NCI-H2227 (cell line): ENCODE measurements at regions not wholly inside any gene's neighbourhood (a gene's known extent, or its start where the extent isn't known, plus 50 kb on each side); places are given as distances from the start of the nearest gene placed in this dataset.
"Not testable (repeated sequence)": the region's sequence is repeated elsewhere in the genome, so short reads cannot be mapped to it uniquely, and the experiment has no call there.

Source experiments
- DNase-seq: peaks from one replicate; lab custom pipeline; 2025; ENCODE audit not compliant: unreplicated experiment; lab: John Stamatoyannopoulos, UW

DNA sequence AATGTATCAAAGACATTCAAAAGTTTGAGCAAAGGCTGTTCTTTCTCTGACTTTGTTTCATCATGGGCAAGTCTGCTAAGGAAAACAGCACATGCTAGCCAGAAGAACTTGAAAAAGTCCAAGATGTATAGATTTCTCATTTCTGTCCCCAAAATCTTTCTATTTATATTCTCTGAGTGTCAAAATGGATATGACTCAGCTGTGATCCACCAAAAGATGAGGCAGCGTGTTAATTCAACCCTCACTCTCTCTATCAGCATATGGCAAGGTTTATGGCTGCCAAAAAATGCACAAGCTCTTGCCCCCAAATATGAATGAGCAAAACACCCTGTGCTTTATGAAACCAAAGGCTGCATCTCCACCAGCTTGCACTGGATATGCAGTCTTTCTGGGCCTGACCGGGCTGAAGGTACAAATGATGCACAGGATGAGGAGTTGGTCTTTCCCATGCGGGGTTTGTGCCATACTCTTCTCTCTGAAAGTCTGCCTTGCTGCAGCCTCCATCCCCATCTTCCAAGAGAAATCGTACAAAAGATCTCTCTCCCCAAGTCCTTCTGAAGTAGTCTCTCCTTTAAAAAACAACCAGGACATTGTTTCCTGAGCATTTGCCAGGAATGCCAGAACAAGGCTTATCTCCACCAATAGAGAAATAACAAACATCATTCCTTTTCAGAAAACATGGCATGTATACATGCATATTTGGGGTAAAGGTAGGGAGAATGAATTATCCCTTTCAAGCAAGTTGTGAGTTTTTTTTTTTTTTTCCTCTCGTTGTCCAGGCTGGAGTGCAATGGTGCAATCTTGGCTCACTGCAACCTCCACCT lies 203.4 kb downstream of the TMX1 start:
- DNase-seq = no peak

DNA sequence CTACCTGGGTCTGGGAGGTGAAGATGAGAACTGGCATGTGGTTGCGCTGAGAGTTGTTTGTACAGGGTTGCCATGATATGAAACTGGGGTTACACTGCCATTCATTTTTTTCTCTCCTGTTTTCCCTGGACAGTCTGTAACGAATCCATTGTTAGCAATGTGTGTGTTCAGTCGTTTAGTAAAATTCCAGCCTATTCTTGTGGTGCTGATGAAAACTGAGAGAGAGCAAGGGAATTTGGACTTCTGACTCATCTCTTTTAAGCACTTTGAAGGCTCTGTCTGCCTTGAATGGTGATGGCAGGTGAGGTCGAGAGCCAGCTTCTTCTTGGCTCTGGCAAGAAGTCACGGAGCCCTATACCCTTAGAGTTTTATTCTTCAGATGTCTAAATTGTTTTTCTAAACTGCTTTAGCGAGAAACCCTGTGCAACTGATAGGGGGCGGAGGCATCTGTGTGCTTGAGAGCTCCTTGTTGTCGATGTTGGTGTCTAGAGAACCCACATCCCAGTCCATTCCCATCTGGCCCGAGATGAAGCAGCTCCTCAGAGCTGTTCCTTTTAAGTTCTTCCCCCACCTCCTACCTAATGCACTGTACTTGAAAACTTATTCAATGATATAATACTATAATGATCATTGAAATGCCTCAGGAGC lies 204.4 kb downstream of the TMX1 start:
- no peak for DNase-seq

DNA sequence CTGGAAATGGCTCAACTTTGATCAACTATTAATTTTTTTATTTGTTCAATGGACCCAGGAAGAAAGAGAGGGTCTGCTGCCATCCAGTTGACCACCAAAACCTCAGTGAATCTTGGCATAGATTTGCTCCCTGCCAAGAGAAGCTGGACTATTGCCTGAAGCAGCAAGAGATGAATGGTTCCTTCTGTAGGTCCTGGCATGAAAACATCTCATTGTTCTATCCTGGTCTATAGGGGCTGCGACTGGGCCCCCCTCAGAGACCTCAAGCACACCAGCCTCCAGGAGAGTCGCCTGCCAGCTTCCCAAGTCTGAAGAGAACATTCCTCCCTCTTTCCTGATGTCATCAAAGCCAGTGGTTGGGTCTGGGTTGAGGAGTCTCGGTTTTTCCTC lies 204.9 kb downstream of the TMX1 start:
- DNase-seq = no peak

DNA sequence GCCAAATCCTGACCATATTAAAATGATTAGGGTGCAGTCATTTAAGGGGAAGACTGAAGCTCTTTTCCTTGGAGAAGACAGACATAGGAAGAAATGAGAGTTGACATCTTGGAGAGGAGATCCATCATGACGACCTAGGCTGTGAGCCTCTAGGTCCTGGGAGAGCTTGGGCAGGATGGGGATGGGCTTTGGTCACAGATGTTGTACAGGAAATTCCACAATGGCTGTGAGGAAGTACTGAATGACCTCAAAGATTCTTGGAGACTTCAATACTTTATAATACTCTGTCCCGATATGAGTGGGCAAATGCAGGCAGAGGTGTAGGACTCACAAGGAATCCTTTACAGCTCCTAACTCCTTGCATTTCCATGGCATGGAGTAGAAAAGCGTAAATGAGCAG lies 204.9 kb upstream of the FRMD6 start:
- DNase-seq = no peak

DNA sequence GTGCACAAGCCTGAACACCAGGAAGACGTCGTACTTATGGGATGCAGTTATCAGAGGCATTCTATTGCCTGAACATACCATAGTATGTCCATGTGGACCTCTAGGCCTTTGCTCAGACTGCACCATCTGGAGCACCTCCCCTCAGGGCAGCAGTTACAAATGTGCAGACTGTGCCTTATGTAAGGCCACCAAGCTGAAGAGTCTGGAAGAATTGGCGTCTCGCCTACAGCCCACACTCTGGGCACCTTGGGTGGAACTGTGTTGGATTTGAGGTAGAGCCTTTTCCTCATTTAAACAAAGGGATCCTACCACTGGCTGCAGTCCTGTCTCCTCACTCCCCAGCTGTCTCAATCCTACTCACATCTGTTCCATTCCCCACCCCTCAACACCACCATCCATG lies 204.3 kb upstream of the FRMD6 start:
- no peak for DNase-seq

DNA sequence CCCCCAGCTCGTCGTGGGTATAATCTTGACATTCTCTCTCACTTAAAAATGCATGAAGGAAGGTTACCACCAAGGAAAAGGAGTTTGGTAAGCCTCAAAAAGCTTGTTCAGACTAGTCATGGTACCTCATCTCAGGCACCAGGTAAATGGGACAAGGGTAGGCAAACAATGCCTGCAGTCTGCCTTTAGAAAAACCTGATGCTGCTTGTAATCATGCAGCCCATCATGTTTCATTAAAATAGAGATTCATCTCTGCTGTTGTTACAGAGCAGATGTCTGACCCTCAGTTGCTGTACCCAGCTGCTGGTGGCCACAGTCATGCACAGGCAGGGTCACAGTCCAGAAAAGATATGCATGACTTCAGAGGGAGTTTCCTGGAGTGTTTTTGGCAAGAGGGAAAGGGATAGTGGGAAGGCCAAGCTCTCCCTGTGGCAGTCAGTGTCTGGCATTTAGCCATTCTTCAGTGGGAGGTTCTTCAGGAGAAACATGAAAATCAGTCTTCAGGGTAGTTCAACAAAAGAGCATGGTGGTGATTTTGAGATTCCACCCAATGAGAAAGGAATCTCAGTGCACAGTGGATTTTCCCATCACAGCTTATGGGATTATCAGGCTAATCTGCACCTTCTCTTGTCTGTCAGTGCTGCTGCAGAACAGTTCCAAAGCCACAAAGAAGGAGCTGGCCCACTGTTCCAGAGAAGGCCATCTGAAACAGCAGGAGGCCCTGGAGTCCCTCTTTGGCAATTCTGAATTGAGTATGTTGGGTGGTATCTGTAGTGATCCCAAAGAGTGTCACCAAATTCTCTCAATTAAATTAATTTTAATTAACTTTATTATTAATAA lies 202.7 kb upstream of the FRMD6 start:
- no peak for DNase-seq

DNA sequence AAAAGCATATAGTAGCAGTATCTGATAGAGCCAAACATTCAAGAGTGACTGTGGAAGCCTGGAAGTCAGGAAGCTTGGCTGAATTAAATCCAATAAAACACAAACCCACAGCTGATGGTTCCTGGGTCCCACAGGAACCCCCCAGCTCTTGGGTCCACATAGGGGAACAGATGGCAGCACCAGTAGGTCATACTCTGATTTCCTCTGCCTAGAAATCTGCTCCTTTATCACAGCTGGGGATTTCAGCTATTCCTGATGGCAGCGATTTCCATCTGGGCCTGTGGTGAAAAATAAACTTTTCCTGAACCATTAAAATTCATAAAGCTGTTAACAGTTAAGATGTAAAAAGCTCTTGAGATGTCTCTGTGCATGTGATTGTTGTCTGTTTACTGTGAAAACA lies 202.0 kb upstream of the FRMD6 start:
- DNase-seq = no peak

DNA sequence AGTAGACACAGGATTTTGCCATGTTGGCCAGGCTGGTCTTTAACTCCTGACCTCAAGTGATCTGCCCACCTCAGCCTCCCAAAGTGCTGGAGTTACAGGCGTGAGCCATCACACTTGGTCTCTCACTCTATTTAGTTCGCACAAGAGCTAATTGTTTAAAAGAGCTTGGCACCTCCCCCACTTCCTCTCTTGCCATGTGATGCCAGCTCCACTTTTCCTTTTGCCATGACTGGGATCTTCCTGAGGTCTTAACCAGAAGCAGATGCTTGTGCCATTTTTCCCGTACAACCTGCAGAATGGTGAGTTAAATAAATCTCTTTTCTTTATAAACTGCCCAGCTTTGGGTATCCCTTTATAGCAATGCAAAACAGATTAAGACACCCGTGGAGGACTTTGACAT lies 200.1 kb upstream of the FRMD6 start:
- no peak for DNase-seq

DNA sequence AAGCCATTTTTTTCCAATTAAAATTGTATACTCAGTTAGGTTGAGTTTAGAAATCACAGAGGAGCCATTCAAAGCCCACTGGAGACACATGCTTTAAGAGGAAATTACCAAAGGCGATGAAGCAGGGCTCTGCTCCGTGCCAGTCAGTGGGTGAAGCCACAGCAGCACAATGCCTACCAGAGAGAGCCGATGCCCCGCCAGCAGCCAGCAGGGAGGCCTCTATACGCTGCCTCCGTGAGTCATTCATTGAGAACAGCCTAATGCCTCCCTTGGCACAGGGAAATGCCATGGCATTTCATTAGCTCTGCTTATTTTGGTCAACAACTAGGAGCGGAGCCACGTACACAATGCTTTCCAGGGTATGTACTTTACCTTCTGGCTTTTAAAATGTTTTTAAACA lies 197.8 kb upstream of the FRMD6 start:
- DNase-seq = no peak

DNA sequence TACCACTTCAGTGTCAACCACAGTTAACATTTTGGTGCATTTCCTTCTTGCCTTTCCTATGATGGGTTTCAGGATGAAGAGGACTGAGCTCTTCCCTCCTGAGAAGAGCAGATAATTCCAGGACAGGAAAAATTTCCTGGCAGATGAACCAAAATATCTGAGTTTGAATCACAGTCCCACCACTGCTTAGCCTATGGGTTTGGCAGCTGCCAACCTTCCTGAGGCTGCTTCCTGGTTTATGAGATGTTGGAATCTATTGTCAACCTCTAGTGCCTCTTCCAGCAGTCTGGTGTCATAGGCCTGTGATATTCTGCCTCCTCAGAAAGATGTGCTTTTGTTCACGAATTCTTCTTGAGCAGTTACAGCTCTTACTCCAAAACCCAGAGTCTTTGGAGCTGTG lies 197.4 kb upstream of the FRMD6 start:
- DNase-seq = no peak

DNA sequence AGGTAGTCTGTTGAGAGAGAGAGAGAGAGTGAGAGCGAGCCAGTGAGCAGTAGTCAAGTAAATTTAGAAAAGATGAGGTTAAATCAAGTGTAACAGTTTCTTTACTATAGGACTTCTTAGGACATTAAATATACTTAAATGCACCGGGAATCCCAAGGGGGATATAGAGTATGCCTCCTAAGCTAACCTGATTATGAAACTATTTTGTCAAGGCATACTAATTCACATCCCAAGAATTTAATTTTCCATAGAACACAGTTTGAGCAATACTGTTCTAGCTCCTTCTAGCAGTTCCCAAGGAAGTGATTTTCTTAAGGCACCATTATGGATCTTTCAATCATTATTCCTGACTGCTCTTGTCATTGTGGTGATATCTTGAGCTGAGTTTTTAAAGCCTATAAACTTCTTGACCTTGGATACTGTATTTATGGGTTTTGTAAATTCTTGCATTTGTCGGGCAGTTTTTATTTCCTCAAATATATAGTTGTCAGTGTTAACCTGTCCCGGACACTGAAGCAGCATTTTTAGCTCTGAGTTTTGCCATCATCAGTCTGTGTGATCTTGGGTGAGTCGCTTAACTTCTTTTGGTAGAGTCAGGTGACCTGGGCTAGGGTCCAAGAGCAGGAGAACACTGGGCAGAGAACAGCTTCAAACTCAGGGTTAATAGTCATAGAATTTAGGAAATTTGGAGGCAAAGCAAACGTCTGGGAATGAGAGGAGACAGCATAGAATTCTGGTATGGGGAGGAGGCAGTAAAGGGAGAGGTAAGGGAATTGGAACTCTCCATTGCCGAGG lies 196.5 kb upstream of the FRMD6 start:
- DNase-seq = no peak

DNA sequence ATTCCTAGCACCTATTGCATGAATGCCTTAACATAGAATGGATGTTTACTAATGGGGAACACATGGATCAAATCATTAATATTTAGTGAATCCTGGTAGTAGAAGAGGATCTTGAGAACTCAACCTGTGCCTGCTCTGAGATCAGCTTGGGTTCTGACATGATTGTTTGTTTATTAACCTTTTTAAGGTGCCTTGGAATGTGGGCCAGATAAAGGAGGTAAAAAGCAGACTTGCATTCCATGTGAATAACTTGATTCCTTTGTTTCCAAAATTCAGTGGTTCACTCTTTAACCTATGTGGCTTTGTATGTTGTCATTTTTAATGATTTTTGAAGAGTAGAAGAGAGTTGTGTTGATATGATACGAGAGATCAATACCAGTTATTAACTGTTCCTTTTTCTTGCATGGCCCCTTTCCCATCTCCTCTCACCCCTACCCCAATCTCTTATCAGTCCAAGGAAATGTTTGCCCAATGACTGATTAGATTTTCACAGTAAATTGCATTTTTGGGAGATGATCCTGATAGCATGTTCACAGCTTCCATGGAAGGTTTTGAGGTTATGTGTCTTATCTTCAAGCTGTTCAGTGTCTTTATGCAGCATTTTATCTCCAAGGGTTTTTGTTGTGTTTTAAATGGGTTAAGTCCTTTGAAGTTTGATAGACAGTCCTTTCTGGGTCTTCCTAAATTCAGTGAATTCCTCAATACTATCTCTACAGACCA lies 193.7 kb upstream of the FRMD6 start:
- DNase-seq = no peak

DNA sequence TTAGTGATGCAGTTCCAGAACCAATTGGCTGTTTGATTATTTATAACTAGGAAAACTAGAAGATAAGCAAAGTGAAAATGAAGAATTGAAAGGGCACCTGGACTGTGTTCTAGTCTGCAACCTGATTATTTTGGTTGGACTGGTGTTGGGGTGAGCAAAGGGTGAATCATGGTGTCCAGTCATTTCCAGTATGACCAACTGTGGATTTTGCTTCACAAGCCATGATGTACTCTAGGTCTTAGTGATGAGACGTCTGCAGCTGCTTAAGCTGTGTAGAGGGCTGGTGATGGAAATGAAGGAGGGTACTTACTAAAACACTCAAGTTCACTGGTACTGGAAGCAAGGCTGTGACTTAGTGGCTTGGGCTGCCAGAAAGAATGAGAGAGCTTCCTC lies 193.2 kb upstream of the FRMD6 start:
- no peak for DNase-seq

DNA sequence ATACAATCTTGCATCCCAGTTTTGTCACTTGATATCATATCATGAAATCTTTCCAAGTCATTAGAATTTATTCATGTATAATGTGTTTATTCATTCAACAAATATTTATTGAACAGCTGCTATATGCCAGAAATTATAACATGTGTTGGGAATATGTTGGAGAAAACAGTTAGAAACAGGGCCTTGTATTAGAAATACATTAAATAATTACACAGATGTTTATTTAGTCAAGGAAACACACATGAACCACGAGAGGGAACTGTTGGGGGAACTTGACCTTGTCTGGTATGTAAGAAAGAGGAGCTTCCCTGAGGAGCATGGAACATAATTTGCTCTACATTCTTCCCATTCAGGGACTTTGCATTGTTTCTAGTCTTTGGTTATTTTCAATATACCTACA lies 191.7 kb upstream of the FRMD6 start:
- no peak for DNase-seq

DNA sequence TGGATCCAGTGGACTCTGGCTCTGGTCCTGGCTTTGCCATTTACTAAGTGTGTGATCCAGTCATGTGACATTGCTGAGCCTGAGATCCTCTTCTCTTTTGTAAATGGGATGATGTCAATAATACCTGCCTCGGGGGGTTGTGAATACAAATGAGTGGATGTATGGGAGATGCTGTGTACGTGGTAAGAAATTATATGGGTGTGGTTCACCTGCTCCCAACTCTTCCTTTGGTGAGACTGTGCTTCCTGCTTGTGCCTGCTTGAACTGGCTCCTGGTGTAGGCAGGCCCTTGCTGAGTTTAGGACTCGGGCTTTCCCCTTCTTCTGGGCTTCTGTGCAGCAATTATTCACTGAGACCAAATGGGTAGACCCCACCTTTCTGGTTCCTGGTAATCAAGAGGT lies 189.5 kb upstream of the FRMD6 start:
- DNase-seq = no peak

DNA sequence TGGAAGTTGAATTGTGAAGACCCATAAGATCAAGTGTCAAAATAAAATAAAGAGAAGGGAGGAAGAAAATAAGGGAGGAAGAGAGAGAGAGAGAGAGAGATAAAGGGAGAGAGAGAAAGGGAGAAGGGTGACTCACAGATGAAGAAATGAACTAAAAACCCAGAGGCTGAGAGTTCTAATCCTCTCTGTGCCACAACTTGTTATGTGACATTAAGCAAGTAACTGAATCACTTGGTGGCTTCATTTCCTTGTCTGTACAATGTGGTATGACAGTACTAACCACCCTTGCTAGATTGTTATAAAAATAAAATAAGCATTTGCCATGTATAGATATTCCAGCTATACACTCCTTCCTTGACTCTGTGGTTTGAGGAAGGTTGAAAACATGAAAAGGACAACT lies 189.0 kb upstream of the FRMD6 start:
- no peak for DNase-seq

DNA sequence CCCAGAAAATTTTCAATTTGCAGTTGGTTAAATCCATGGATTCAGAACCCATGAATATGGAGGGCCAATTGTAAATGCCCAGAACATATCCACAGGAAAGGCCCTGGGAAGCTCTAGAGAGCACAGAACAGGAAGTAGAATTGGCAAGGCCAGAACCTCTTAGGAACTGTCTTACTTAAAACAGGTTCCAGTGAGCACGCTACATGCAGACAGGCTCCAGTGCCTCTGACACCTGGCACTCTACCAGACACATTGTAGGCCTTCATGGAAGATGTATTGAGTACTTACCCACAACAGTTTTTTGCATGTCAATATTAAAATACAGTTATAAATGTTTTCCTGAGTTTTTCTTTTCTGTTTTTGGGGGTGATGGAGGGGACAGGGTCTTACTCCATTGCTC lies 188.2 kb upstream of the FRMD6 start:
- DNase-seq = no peak

DNA sequence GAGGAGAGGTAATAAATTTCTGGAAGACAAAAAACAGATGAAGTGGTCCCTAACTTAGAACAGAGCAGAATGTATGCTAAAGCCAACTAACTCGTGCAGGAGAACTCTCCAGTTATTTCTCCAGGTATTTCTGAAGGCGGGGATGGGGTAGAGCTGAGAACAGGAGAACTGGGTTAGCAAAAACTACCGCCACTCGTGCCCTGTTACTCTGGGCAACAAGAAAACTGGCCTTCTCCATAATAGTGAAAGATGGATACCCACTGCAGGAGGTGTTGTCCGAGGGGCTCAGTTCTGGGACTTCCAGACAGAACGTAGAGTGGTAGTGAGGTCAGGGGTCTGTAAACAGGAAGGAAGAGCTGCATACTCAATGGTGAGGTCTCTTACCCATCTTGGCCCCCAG lies 187.3 kb upstream of the FRMD6 start:
- DNase-seq = no peak

DNA sequence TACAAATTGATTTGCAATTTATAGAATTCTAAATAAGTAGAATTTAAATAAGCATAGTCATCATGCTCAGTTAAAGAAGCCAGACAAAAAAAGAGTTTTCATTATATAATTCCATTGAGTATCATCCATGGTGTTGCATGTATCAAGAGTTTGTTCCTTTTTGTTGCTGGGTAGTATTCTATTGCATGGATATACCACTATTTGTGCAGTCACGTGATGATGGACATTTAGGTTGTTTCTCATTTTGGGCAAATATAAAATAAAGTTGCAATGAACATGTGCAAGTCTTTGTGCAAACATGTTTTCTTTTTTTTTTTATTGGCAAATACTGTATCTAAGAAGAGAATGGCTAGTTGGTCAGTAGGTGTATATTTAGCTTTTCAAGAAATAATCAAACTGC lies 186.2 kb upstream of the FRMD6 start:
- DNase-seq = no peak

DNA sequence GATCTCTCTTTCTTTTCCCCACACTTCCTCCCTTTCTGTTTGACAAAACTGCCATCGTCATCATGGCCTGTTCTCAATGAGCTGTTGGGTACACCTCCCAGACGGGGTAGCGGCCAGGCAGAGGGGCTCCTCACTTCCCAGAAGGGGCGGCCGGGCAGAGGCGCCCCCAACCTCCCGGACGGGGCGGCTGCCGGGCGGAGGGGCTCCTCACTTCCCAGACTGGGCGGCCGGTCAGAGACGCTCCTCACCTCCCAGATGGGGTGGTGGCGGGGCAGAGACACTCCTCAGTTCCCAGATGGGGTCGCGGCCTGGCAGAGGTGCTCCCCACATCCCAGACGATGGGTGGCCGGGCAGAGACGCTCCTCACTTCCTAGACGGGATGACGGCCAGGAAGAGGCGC lies 184.3 kb upstream of the FRMD6 start:
- DNase-seq = not testable (repeated sequence)

DNA sequence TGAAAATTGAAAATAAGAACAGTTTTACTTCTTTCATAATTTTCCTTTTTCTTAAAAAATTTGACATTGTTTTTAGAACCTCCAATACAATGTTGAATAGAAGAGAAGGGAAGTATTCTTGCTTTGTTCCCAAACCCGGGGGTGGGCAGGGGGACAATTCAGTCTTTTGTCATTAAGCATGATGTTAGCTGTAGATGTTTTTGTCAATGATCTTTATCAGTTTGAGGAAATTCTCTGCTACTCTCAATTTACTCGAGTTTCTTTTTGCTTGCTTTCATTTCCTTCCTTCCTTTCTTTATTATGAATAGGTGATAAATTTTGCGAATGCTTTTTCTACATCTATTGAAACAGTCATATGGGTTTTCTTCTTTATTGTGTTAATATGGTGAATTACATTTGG lies 183.2 kb upstream of the FRMD6 start:
- no peak for DNase-seq
